ENCODE measurements at regions not wholly inside any gene's neighbourhood (a gene's known extent, or its start where the extent isn't known, plus 50 kb on each side); places are given as distances from the start of the nearest gene placed in this dataset.

DNA sequence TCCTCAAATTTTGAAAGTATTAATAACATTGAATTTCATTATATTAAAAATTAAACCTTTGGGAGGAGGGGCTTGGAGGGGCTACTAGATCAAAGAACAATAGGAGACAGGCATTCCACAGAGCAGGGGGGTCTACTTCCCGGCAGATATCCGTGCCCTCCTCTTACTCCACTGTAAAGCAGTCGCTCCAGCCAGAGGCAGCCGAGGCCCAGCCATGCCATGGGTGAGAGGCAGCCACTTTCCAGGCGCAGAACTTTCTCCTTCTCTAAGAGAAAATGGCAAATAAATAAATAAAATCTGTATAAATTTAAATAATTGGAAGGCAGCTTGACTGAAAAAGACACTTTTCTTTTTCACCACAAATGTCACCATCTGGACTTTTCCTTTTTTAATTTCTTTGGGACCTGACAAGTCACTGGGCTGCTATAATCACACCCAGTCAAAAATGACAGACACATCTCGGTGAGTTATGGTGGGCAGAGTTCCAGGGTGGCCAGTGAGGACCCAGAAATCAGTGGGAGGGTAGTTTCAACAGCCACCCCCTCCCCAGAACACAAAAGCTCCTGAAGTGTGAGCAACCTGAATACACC lies 302.2 kb upstream of the SMARCA2 start:
- H3K9me3 ChIP-seq (ENCODE audit: low read length): no peaks in the 10 kb centered on the region
- H3K27me3 ChIP-seq (ENCODE audit: low read length): no peaks in the 10 kb centered on the region
- no peaks in the 10 kb centered on the region for H3K36me3 ChIP-seq (ENCODE audit: low read depth, low read length)
- no peak overlapping the region for H3K9ac ChIP-seq (ENCODE audit: low read length)
- H3K27ac ChIP-seq (ENCODE audit: low read length): no peak overlapping the region
- CTCF ChIA-PET: no interaction called here
- no peaks in the 10 kb centered on the region for H3K4me1 ChIP-seq (ENCODE audit: insufficient read depth, low read length)
- no peaks in the 10 kb centered on the region for H3K79me2 ChIP-seq (ENCODE audit: low read length)
- no peaks in the 10 kb centered on the region for H4K20me1 ChIP-seq (ENCODE audit: low read length)
- no peaks in the 10 kb centered on the region for H3F3A ChIP-seq (ENCODE audit: low read length, unreplicated experiment)
- ATAC-seq (no peak), DNase-seq (no peak)
- intact Hi-C loops (cut with micrococcal nuclease): no loop called here
- TF ChIP-seq, protein P1, sequence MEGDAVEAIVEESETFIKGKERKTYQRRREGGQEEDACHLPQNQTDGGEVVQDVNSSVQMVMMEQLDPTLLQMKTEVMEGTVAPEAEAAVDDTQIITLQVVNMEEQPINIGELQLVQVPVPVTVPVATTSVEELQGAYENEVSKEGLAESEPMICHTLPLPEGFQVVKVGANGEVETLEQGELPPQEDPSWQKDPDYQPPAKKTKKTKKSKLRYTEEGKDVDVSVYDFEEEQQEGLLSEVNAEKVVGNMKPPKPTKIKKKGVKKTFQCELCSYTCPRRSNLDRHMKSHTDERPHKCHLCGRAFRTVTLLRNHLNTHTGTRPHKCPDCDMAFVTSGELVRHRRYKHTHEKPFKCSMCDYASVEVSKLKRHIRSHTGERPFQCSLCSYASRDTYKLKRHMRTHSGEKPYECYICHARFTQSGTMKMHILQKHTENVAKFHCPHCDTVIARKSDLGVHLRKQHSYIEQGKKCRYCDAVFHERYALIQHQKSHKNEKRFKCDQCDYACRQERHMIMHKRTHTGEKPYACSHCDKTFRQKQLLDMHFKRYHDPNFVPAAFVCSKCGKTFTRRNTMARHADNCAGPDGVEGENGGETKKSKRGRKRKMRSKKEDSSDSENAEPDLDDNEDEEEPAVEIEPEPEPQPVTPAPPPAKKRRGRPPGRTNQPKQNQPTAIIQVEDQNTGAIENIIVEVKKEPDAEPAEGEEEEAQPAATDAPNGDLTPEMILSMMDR (conservative IDR thresholded peaks at IDR 0.05; ENCODE audit: low read depth, low read length): no peak
- TF ChIP-seq EZH2phosphoT487 (IDR thresholded peaks at IDR 0.05; ENCODE audit: borderline replicate concordance, low read length) (no peak), EZH2 (IDR thresholded peaks at IDR 0.05; ENCODE audit: low read length, unreplicated experiment) (no peak)
- H3K9me2 ChIP-seq (replicated peaks; ENCODE audit: low read length): no peaks in the 10 kb centered on the region
- H2AFZ ChIP-seq (ENCODE audit: low read length): no peak overlapping the region
- POLR2A ChIA-PET (ENCODE audit: unreplicated experiment): no interaction called here
- BruUV-seq (replicated peaks): no TSS peak
- no peak overlapping the region for H3K4me3 ChIP-seq (ENCODE audit: low read length)
- H3K4me2 ChIP-seq (ENCODE audit: low read length): no peak overlapping the region

DNA sequence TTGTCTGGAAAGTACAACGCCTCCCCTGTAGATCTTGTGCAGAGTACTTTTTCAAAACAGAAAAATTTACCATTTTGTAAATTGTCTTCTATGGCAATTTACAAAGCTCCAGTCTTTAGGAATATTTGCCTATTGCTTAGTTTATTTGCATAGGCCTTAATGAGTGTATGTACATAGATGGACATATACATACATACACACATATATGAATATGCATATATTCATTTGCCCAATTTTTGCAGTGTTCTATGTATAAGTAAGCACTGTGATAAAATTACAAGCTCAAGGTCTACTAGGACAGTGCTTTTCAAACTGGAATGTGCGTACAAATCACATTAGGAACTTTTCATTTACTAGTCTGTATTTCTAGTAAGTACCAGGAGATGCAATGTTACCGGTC lies 301.3 kb upstream of the SMARCA2 start:
- ATAC-seq (no peak), DNase-seq (no peak)
- Histone ChIP-seq H3K79me2 (ENCODE audit: low read length) (no peaks in the 10 kb centered on the region), H4K20me1 (ENCODE audit: low read length) (no peaks in the 10 kb centered on the region), H3K9me2 (replicated peaks; ENCODE audit: low read length) (no peaks in the 10 kb centered on the region), H3K4me1 (ENCODE audit: insufficient read depth, low read length) (no peaks in the 10 kb centered on the region), H3F3A (ENCODE audit: low read length, unreplicated experiment) (no peaks in the 10 kb centered on the region), H3K27ac (ENCODE audit: low read length) (no peak overlapping the region), H3K4me3 (ENCODE audit: low read length) (no peak overlapping the region), H2AFZ (ENCODE audit: low read length) (no peak overlapping the region), H3K9ac (ENCODE audit: low read length) (no peak overlapping the region), H3K9me3 (ENCODE audit: low read length) (no peaks in the 10 kb centered on the region), H3K27me3 (ENCODE audit: low read length) (no peaks in the 10 kb centered on the region), H3K36me3 (ENCODE audit: low read depth, low read length) (no peaks in the 10 kb centered on the region), H3K4me2 (ENCODE audit: low read length) (no peak overlapping the region)
- ChIA-PET CTCF (no interaction called here), POLR2A (ENCODE audit: unreplicated experiment) (no interaction called here)
- BruUV-seq (replicated peaks): no TSS peak
- no peak for TF ChIP-seq EZH2phosphoT487 (IDR thresholded peaks at IDR 0.05; ENCODE audit: borderline replicate concordance, low read length)
- intact Hi-C loops (cut with micrococcal nuclease): no loop called here

DNA sequence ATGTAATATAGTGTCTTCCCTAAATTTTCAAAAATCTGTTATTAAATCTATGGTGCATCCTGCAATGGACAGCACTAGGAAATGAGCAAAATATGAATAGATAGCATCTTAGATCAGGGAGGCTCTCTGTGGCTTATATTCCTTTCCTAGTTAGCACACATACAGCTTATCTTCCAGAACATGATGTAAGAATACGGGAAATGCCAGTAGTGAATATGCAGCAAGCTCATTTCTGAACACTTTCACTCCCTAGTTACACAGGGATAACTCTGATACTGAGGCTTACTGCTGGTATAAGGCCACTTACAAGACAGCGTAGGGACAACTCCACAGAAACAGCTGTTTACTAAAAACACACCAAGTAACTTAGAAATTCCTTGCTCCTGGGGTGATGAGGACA lies 297.3 kb upstream of the SMARCA2 start:
- Histone ChIP-seq H3K9me2 (replicated peaks; ENCODE audit: low read length) (no peaks in the 10 kb centered on the region), H3K9ac (ENCODE audit: low read length) (no peak overlapping the region), H3K36me3 (ENCODE audit: low read depth, low read length) (no peaks in the 10 kb centered on the region), H3K4me1 (ENCODE audit: insufficient read depth, low read length) (no peaks in the 10 kb centered on the region), H3K4me2 (ENCODE audit: low read length) (no peak overlapping the region), H3K27me3 (ENCODE audit: low read length) (no peaks in the 10 kb centered on the region), H3K4me3 (ENCODE audit: low read length) (no peak overlapping the region), H3K79me2 (ENCODE audit: low read length) (no peaks in the 10 kb centered on the region), H3K9me3 (ENCODE audit: low read length) (no peaks in the 10 kb centered on the region), H4K20me1 (ENCODE audit: low read length) (no peaks in the 10 kb centered on the region), H3K27ac (ENCODE audit: low read length) (no peak overlapping the region), H2AFZ (ENCODE audit: low read length) (no peak overlapping the region), H3F3A (ENCODE audit: low read length, unreplicated experiment) (no peaks in the 10 kb centered on the region)
- DNase-seq: no peak
- POLR2A ChIA-PET (ENCODE audit: unreplicated experiment): interaction anchor here (0.6 kb wide), 1 partner anchor 237 kb away, joined by 4 read pairs; no protein-coding TSS in a partner anchor
- ATAC-seq: no peak
- CTCF ChIA-PET: no interaction called here
- TF ChIP-seq EZH2phosphoT487 (IDR thresholded peaks at IDR 0.05; ENCODE audit: borderline replicate concordance, low read length) (no peak), EZH2 (IDR thresholded peaks at IDR 0.05; ENCODE audit: low read length, unreplicated experiment) (no peak)
- TF ChIP-seq, protein P1 (conservative IDR thresholded peaks at IDR 0.05; ENCODE audit: low read depth, low read length): no peak
- no TSS peak for BruUV-seq (replicated peaks)
- intact Hi-C loops (cut with micrococcal nuclease): no loop called here
